DND-41 (cell line): ENCODE measurements at regions not wholly inside any gene's neighbourhood (a gene's known extent, or its start where the extent isn't known, plus 50 kb on each side); places are given as distances from the start of the nearest gene placed in this dataset.

ENCODE experiments used
- EZH2 ChIP-seq: IDR thresholded peaks from 3 replicates; pipeline ENCODE4 v1.6.1; 2012; ENCODE audit warnings: borderline replicate concordance, low read depth, mild to moderate bottlenecking, moderate library complexity, low read length, inconsistent platforms; ENCODE audit not compliant: severe bottlenecking
- TF ChIP-seq, protein P1 (sequence below): IDR thresholded peaks from 2 replicates; pipeline ENCODE4 v1.5.1; 2012; ENCODE audit warnings: borderline replicate concordance, low read length, moderate library complexity, mild to moderate bottlenecking; ENCODE audit not compliant: poor library complexity, severe bottlenecking; ENCODE audit errors: extremely low read depth

DNA sequence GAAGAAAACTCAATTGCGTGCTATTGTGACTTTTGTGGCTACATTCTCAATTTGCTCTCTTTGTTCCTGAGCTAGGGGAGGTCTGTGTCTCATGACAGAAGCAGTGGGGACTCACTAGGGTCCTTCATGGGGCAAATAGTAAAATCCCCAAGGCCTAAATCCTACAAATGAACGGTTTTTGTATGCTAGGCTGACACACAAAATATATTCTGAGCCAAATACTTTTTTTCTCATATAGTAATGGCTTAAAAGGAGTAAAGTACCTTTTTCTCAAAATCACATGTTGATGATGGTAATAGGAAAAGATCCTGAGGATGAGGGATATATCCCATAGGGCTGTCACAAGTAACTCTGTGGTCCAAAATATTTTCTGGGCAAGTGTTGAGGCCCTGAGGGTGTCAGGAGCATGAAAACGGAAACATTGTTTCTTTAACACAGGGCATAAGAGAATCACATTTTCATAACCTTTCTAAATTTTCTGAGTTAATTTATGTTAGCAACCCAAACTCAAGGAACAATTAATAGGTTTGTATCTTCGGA lies 77.5 kb upstream of the CNTNAP4 start:
- TF ChIP-seq, protein P1, sequence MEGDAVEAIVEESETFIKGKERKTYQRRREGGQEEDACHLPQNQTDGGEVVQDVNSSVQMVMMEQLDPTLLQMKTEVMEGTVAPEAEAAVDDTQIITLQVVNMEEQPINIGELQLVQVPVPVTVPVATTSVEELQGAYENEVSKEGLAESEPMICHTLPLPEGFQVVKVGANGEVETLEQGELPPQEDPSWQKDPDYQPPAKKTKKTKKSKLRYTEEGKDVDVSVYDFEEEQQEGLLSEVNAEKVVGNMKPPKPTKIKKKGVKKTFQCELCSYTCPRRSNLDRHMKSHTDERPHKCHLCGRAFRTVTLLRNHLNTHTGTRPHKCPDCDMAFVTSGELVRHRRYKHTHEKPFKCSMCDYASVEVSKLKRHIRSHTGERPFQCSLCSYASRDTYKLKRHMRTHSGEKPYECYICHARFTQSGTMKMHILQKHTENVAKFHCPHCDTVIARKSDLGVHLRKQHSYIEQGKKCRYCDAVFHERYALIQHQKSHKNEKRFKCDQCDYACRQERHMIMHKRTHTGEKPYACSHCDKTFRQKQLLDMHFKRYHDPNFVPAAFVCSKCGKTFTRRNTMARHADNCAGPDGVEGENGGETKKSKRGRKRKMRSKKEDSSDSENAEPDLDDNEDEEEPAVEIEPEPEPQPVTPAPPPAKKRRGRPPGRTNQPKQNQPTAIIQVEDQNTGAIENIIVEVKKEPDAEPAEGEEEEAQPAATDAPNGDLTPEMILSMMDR = no peak
- no peak for TF ChIP-seq EZH2
